ENCODE measurements at regions not wholly inside any gene's neighbourhood (a gene's known extent, or its start where the extent isn't known, plus 50 kb on each side); places are given as distances from the start of the nearest gene placed in this dataset.

DNA sequence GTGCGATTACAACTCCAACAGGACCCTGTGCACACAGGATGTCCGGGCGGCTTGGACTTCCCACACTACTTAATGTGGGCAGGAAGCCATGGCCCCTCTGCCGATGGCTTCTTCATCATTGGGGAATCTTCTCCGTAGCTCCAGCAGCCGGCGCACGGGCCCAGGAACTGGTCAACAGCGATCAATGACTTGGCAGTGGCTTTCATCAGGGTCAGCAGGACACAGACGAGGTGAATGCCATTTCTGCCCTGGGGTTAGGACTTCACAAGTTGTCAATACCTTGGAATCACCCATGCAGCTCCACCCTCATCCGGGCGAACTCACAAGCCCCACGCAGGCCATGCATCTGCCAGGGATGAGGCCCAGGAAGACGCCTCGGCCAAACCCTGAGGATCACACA lies 645.7 kb downstream of the BRD1 start:
- TF ChIP-seq, protein P1, sequence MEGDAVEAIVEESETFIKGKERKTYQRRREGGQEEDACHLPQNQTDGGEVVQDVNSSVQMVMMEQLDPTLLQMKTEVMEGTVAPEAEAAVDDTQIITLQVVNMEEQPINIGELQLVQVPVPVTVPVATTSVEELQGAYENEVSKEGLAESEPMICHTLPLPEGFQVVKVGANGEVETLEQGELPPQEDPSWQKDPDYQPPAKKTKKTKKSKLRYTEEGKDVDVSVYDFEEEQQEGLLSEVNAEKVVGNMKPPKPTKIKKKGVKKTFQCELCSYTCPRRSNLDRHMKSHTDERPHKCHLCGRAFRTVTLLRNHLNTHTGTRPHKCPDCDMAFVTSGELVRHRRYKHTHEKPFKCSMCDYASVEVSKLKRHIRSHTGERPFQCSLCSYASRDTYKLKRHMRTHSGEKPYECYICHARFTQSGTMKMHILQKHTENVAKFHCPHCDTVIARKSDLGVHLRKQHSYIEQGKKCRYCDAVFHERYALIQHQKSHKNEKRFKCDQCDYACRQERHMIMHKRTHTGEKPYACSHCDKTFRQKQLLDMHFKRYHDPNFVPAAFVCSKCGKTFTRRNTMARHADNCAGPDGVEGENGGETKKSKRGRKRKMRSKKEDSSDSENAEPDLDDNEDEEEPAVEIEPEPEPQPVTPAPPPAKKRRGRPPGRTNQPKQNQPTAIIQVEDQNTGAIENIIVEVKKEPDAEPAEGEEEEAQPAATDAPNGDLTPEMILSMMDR (IDR thresholded peaks at IDR 0.05; ENCODE audit: low read length) = no peak
- no peak for TF ChIP-seq EZH2phosphoT487 (IDR thresholded peaks at IDR 0.05; ENCODE audit: low read length)
- no peak for TF ChIP-seq EZH2 (optimal IDR thresholded peaks at IDR 0.05; ENCODE audit: low read depth, low read length)

All from MM.1S (cell line).